Sigmoid colon (tissue), 6 donors: ENCODE measurements at regions not wholly inside any gene's neighbourhood (a gene's known extent, or its start where the extent isn't known, plus 50 kb on each side); places are given as distances from the start of the nearest gene placed in this dataset.

Source experiments
- DNase-seq: peaks from one replicate; pipeline ENCODE4 v3.0.0-alpha.2; 2019
- H3K27ac ChIP-seq, 4 donors: fragments of 200-600 bp; sonication (generic); one replicate each; pipeline ENCODE4 v1.5.1; 2016 to 2019; ENCODE audit warnings: mild to moderate bottlenecking in 1 of 4
- H3K27me3 ChIP-seq, 3 donors: fragments of 200-600 bp; sonication (generic); one replicate each; pipeline ENCODE4 v1.5.1; 2019; ENCODE audit warnings: mild to moderate bottlenecking in 1 of 3
- H3K36me3 ChIP-seq, 4 donors: fragments of 200-600 bp; sonication (generic); one replicate each; pipeline ENCODE4 v1.5.1; 2016 to 2019
- H3K4me1 ChIP-seq, 4 donors: fragments of 200-600 bp; sonication (generic); one replicate each; pipeline ENCODE4 v1.5.1; 2017 to 2019
- H3K4me3 ChIP-seq, 4 donors: fragments of 200-600 bp; sonication (generic); one replicate each; pipeline ENCODE4 v1.5.1; 2017 to 2019; ENCODE audit warnings: mild to moderate bottlenecking in 2 of 4, moderate library complexity in 1 of 4
- H3K9me3 ChIP-seq, 4 donors: fragments of 200-600 bp in 3 of 4; sonication (generic) in 3 of 4; one replicate each; pipeline versions ENCODE4 v1.5.1 to v1.6.1; 2013 to 2019
- CTCF ChIP-seq, 4 experiments: fragments of 450-650 bp in 3 of 4; fragments of 200-600 bp in 1 of 4; IDR thresholded peaks; one replicate each; pipeline ENCODE4 v1.5.1; 2016 to 2019; ENCODE audit warnings: antibody characterized with exemption in 4 of 4, mild to moderate bottlenecking in 3 of 4, moderate library complexity in 2 of 4
- EP300 ChIP-seq, 4 donors: sonication (generic); formaldehyde crosslinking; IDR thresholded peaks; one replicate each; pipeline ENCODE4 v1.6.1; 2017; ENCODE audit warnings: antibody characterized with exemption in 4 of 4
- POLR2A ChIP-seq, 2 donors: fragments of 450-650 bp; IDR thresholded peaks; one replicate each; pipeline ENCODE4 v1.6.1; 2016; ENCODE audit warnings: antibody characterized with exemption in 2 of 2, mild to moderate bottlenecking in 2 of 2, moderate library complexity in 2 of 2
- POLR2AphosphoS5 ChIP-seq, 4 donors: sonication (generic); formaldehyde crosslinking; IDR thresholded peaks; one replicate each; pipeline ENCODE4 v1.6.1; 2017; ENCODE audit warnings: antibody characterized with exemption in 4 of 4
- WGBS, 2 donors: extraction: QIAGEN DNeasy Blood & Tissue Kit; methylation state at CpG; one replicate each; pipeline ENCODE4 v1.1.7; 2013; 5-methylcytosine and 5-hydroxymethylcytosine counted together
- intact Hi-C: fragments of 100-400 bp; cut with DNase I; formaldehyde crosslinking; loops from one replicate; pipeline ENCODE4 v1.15.1; 2023
- donor health status: healthy with polysubstance abuse.
- donor health status: healthy.

GRCh38 chr6:118744261-118744941, 93.0 kb upstream of the CEP85L start:
- no peaks in the 10 kb centered on the region for H3K9me3 ChIP-seq
- H3K4me3 ChIP-seq, result no peak overlapping the region
- no peak for DNase-seq
- no peaks in the 10 kb centered on the region for H3K27me3 ChIP-seq
- H3K27ac ChIP-seq, result no peak overlapping the region
- intact Hi-C loops, result no loop called here
- no peak for TF ChIP-seq CTCF (IDR thresholded peaks at IDR 0.05)
- WGBS, 2 donors, result 86 to 90% methylated on average over 6 of the region's 6 CpGs
- peaks cover 0 to 9% (median 0%) of the 10 kb centered on the region in 4 donors for H3K4me1 ChIP-seq
- H3K36me3 ChIP-seq, result no peaks in the 10 kb centered on the region

- Histone ChIP-seq H3K9me3 (no peaks in the 10 kb centered on the region), H3K27me3 (no peaks in the 10 kb centered on the region), H3K4me3 (no peak overlapping the region), H3K27ac (no peak overlapping the region), H3K36me3 (no peaks in the 10 kb centered on the region), H3K4me1 (peaks cover 0 to 9% (median 0%) of the 10 kb centered on the region in 4 donors)
- WGBS, 2 donors, result 53% methylated on average over 1 of the region's 1 CpG
- intact Hi-C loops, result no loop called here
- no peak for DNase-seq
- TF ChIP-seq POLR2AphosphoS5 (IDR thresholded peaks at IDR 0.05), result no peak
- TF ChIP-seq CTCF (IDR thresholded peaks at IDR 0.05), result no peak
- no peak for TF ChIP-seq EP300 (IDR thresholded peaks at IDR 0.05)
- no peak for TF ChIP-seq POLR2A (IDR thresholded peaks at IDR 0.05)
These were observed 92.4 kb upstream of the CEP85L start for GRCh38 chr6:118743746-118744145.

- no peak for DNase-seq
- WGBS, 2 donors, result 55% methylated on average over 3 of the region's 3 CpGs
- no peak overlapping the region for H3K27ac ChIP-seq
These were observed 89.0 kb upstream of the CEP85L start for GRCh38 chr6:118740372-118740771.

GRCh38 chr6:118739696-118740353, 88.4 kb upstream of the CEP85L start:
- H3K27ac ChIP-seq, result no peak overlapping the region
- intact Hi-C loops, result no loop called here
- no peaks in the 10 kb centered on the region for H3K27me3 ChIP-seq
- WGBS, 2 donors, result 75 to 82% methylated on average over 2 of the region's 2 CpGs
- H3K4me3 ChIP-seq, result no peak overlapping the region
- H3K4me1 ChIP-seq, result peaks cover 0 to 9% (median 0%) of the 10 kb centered on the region in 4 donors
- TF ChIP-seq CTCF (IDR thresholded peaks at IDR 0.05), result no peak
- TF ChIP-seq EP300 (IDR thresholded peaks at IDR 0.05), result no peak
- TF ChIP-seq POLR2A (IDR thresholded peaks at IDR 0.05), result no peak
- no peak for TF ChIP-seq POLR2AphosphoS5 (IDR thresholded peaks at IDR 0.05)
- DNase-seq, result no peak
- no peaks in the 10 kb centered on the region for H3K9me3 ChIP-seq
- no peaks in the 10 kb centered on the region for H3K36me3 ChIP-seq

More at GRCh38 chr6:118740372-118740771, 89.0 kb upstream of the CEP85L start:
- H3K4me1 ChIP-seq, result peaks cover 0 to 9% (median 0%) of the 10 kb centered on the region in 4 donors
- TF ChIP-seq CTCF (IDR thresholded peaks at IDR 0.05) (no peak), EP300 (IDR thresholded peaks at IDR 0.05) (no peak), POLR2A (IDR thresholded peaks at IDR 0.05) (no peak), POLR2AphosphoS5 (IDR thresholded peaks at IDR 0.05) (no peak)
- no peak overlapping the region for H3K4me3 ChIP-seq
- H3K9me3 ChIP-seq, result no peaks in the 10 kb centered on the region
- no peaks in the 10 kb centered on the region for H3K36me3 ChIP-seq
- intact Hi-C loops, result no loop called here
- H3K27me3 ChIP-seq, result no peaks in the 10 kb centered on the region
